ENCODE measurements at regions not wholly inside any gene's neighbourhood (a gene's known extent, or its start where the extent isn't known, plus 50 kb on each side); places are given as distances from the start of the nearest gene placed in this dataset.

DNA sequence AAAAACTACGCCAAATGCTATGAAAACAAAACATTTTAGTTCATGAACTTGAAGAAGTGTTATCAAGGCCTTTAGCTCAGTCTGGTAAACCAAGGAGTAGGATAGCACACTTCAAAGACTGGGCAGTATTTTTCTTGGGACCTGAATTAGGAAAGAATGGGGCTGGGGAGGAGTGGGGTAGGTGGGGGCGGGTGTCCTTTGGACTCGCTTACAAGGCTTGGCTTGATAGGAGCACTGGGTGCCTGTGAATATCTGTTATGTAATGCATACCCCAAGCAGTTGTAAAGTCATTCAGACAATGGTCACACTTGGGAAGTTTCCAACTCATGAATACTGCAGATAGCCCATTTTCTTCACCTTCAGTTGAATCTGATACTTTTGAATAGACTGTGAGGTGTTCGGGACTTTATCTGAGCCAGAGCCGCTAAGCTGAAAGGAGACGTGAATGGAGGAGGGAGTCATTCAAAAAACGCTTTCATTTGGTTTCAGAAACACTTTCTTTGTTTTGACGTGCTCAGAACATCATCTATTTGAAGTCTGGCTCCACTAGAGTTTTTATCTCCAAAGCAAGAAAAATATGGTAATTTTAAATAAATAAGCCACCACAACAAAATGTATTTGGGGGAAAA lies 70.1 kb upstream of the FAM204A start:
- DNase-seq, result no peak

DNA sequence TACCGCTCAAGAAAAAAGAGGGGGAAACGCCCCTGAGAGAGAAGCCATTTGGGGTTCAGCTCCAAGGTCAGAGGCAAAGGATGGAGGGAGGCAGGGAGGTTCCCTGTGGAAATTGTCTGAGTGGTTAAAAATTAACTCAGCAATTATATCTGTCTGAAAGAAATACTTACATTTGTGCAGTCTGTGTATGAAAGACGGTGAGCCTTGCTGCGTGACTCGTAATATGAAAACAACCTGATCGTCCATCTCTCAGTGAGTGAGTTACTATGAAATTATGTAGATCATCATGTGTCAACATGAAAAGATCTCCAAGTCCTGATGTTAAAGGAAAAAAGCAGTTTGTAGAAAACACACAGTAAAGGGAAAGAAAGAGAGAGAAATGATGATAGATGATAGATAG lies 67.2 kb upstream of the FAM204A start:
- no peak for DNase-seq

DNA sequence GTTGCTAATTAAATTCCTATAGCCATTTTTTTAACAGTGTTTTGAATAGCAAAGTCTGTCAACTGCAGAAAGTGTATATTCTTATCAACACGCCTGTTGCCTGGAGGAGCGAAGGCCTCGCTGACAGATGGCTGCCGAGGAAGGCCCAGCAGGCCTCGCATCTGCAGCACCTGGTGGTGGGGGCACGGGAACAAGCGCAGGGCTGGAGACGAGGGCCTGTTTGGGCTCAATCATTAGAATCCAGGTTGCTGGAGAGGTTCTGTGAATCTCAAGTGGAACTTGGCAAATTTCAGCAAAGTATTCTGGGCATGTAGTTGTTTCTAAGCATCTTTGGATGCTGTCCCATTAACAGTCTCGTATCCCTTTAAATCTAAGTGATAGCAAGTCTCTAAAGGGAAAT lies 66.1 kb upstream of the FAM204A start:
- no peak for DNase-seq

DNA sequence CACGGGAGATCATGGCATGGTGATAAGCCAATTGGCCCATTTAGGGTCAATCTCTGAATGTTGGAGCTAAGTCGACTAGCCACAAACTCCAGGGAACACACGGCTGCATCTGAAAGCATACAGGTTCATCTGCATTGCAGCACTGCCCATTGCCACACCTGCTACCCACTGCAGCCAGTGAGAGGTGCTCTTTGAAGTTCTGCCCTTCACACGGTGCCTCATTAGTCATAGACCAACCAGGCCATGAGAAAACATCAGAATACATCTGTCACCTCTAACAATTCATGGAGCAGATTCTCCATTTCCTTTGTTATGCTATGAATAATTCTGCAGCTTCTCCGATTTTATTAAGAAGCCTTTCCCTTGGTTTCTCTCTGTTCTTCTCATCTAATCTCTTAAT lies 65.7 kb upstream of the FAM204A start:
- no peak for DNase-seq

DNA sequence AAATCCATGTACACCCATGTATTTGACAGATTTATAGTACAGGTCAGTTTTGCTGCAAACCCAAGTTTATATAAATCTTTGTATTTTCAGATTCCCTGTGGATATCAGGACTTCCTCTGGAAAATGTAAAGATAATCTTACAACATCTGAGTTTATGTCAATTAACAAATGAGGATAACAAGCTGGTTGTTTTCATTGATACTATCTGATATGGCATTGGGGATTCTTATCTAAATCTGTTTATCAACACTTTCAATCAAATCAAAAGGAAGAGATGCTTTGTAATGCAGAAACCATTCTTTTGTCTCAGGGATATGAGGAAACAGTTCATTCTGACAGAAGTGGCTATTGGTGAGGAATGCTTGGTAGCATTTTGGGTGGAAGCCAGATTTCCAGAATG lies 64.9 kb upstream of the FAM204A start:
- DNase-seq, result no peak

DNA sequence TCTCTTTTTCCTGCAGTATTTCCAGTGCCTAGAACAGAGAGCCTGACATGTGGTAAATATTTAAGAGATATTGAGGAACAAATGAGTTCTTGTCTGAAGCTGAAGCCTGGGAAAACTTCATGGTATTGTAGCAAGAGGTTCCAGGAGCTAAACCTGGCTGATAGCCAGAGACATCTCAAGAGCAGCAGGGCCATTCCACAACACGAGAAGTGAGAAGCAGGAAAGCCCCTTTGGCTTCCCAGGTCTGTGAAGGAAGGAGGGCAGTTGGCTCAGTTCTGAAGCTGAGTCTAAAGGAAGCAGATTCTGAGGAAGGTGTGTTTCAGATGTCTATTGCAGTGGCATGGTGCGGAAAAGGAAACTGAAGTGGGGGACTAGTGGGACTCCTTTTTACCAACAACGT lies 63.8 kb upstream of the FAM204A start:
- no peak for DNase-seq

DNA sequence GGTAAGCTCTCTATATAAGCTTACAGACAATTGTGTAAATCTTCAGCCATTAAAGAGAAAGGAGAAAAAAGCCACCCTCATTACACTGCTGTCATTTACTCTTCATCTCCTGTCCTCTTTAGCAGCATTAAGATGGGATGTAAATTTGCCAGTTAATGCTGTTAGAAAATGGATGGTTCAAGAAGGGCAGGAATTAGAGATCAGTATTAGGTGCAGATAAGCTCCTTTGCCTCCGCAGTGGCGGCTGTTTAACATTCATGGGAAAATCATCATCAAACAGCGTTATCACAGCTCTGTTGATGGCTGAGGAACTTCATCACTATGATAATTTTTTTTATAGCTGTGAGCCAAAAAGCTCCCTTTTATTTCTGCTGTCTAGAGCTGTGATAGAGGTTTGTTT lies 61.8 kb upstream of the FAM204A start:
- DNase-seq, result no peak

DNA sequence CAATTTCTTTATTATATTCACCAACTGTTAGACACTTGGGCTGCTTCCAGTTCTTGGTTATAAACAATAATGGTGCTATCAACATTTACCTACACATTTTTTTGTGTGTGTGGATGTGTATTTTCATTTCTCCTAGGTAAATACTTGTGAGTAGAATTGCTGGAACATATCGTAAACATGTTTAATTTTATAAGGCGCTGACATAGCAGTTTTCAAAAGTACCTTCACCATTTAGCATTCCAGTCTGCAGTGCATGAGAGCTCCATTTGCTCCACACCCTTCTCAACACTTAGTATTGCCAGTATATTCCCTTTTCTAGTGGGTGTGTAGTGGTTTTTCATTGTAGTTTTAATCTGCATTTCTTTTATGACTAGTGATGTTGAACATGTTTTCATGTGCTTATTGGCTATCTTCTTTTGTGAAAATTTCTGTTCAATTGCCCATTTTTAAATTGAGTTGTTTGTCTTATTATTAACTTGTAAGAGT lies 59.6 kb upstream of the FAM204A start:
- no peak for DNase-seq

DNA sequence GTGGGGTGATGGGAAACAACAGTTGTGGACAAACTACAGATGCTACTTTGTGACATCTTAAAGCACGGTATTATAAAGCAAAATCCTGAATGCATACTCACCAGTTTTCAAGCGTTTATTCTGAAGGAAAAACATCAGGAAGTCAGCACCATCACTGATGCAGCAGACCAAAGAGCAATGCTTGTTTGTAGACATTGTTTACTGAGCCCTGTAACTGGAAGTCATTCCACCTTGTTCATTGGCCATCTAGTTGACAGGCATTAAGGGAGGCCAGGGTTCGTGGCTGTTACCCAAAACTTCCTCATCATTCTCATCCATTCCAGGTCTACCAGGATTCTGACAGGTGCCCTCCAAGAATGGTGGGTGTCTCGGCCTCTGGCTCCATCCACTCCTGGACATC lies 55.3 kb upstream of the FAM204A start:
- DNase-seq, result no peak

DNA sequence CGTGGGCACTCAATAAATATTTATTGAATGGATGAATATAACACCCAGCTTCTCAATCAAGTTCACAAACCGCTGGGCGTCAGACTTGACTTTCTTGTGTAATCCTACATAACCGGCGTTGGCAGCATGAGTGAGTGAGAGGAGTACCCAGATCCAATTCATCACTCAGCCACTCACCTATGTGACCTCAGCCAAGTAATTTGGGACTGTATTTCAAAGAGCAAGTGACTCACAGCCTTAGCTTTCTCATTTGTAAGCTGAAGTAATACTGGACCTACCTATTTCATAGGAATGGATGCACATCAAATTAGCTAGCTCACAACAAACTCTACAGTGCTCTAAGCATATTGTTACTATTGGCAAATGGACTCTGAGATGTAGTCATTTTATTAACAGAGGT lies 53.8 kb upstream of the FAM204A start:
- DNase-seq, result no peak

DNA sequence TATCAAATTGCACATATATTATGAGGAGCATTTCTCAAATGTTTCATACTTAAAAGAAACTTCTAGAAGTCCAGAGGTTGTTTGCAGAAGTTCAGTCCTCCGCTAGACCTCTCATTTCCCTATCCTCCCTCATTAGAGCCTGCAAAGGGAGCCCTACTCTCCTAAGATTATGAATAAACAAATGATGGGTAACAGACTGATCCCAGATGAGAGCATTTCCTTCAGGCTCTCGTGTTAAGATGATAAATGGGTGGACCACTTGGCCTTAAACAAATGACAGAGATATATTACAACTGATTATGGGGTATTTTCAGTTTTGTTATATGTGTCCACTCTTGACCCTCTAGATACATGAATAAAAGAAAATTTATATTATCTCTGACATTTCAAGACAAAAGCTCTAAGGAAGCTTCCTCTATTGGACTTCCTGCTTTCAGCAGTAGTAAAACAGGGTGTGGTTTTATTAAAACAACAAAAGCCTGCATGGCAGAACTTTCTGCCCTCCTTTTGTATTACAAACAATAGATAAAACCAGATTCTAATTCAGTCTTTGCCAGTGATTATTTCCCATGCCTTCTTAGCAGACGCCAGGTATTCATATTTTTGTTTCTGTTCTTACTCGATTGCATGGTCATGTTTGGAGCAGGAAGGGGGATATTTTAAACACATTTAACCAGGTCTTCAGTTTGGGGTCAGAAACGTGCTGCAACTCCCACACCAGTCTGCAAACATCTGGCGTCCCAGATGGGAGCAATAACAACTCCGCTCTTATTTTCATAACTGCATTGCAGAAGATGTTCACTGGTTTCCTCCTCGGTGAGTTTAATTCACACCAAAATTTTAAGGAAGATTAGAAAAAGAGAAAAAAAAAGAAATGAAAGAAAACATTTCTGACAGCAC lies 52.4 kb upstream of the FAM204A start:
- no peak for DNase-seq

DNA sequence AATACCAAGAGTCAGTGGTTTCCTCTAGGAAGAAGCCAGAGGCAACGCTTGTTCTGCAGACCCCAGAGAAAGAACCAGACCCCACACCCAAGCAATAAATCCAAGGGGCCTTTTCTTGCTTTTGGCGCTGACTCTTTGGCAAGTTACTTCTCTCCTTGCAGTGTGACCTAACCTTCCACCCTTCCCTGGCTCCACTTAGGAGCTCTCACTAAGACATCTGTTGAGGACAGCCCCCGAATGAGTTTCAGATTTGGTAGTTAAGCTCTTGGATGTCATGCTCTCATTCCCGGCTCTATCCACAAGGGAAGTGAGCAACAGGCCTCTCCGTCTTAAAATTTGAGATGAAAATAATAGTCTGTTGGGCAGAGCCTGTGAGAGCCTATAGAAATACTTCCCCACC lies 50.6 kb upstream of the FAM204A start:
- no peak for DNase-seq

Measured in C1 segment of cervical spinal cord (tissue), 14 donors.